A549 (cell line): ENCODE measurements at regions not wholly inside any gene's neighbourhood (a gene's known extent, or its start where the extent isn't known, plus 50 kb on each side); places are given as distances from the start of the nearest gene placed in this dataset.

Experiments
- ATAC-seq, 2 experiments: fragments of 200-7000 bp in 1 of 2; fragments of >200 bp in 1 of 2; cut with Nextera tagmentation in 1 of 2; cut with Tn5 transposase in 1 of 2; 3 replicates each; pipeline versions ENCODE4 v1.8.0 to v1.9.1; 2018 to 2020; ENCODE audit warnings: mild to moderate bottlenecking in 1 of 2, moderate library complexity in 1 of 2
- CTCF ChIA-PET: fragments of 300-600 bp; sonication (Branson Sonifier 250); formaldehyde crosslinking; extraction: SDS; loops from one replicate; lab custom pipeline; 2021; ENCODE audit warnings: antibody characterized with exemption, inconsistent platforms; lab: Yijun Ruan, JAX
- POLR2A ChIA-PET: fragments of 350-600 bp; formaldehyde crosslinking; extraction: SDS; loops from one replicate; lab custom pipeline; 2021; ENCODE audit warnings: antibody characterized with exemption, inconsistent platforms; lab: Yijun Ruan, JAX
- DNase-seq, 2 experiments: peaks; one replicate each; pipeline versions ENCODE4 v3.0.0 to v3.0.0-alpha.2; 2011 to 2016; ENCODE audit warnings: low read depth in 1 of 2, low spot score in 1 of 2
- FAIRE-seq: peaks from 2 replicates; lab custom pipeline; 2011; peaks lifted over from hg19 to GRCh38; lab: Jason Lieb, UNC
- H3K27ac ChIP-seq, 2 experiments: fragments of >200 bp; sonication (Bioruptor Twin); formaldehyde crosslinking; 3 replicates each; pipeline ENCODE4 v1.5.1; 2016 to 2017
- H3K4me1 ChIP-seq: fragments of >200 bp; sonication (Bioruptor Twin); formaldehyde crosslinking; 3 replicates; pipeline ENCODE4 v1.6.1; 2016
- H3K4me2 ChIP-seq: fragments of >200 bp; sonication (Bioruptor Twin); formaldehyde crosslinking; 3 replicates; pipeline ENCODE4 v1.6.1; 2016
- H3K4me3 ChIP-seq: fragments of >200 bp; sonication (Bioruptor Twin); formaldehyde crosslinking; 3 replicates; pipeline ENCODE4 v1.5.1; 2016
- H3K9me3 ChIP-seq: fragments of >200 bp; sonication (Bioruptor Twin); formaldehyde crosslinking; 3 replicates; pipeline ENCODE4 v1.6.1; 2016
- CBX2 ChIP-seq: fragments of 200-600 bp; sonication (generic); IDR thresholded peaks from 2 replicates; pipeline ENCODE4 v1.6.1; 2016; ENCODE audit warnings: low read depth, mild to moderate bottlenecking, borderline replicate concordance
- EHF ChIP-seq: fragments of 250-450 bp; sonication (Bioruptor Pico); IDR thresholded peaks from 2 replicates; pipeline ENCODE4 v1.5.0; 2020; ENCODE audit warnings: mild to moderate bottlenecking
- EHMT2 ChIP-seq: fragments of 200-600 bp; sonication (generic); IDR thresholded peaks from 2 replicates; pipeline ENCODE4 v1.6.1; 2016; ENCODE audit warnings: antibody characterized with exemption, low read depth, mild to moderate bottlenecking, moderate library complexity
- ESRRA ChIP-seq: fragments of 150-350 bp; IDR thresholded peaks from 2 replicates; pipeline ENCODE4 v1.6.1; 2014; ENCODE audit warnings: mild to moderate bottlenecking, low read length, borderline replicate concordance
- FOSB ChIP-seq: fragments of 250-450 bp; sonication (Bioruptor Pico); IDR thresholded peaks from 2 replicates; pipeline ENCODE4 v1.5.0; 2020; ENCODE audit warnings: mild to moderate bottlenecking, moderate library complexity
- GATA3 ChIP-seq: IDR thresholded peaks from 2 replicates; pipeline ENCODE4 v1.6.1; 2012; ENCODE audit warnings: borderline replicate concordance
- HDAC2 ChIP-seq: fragments of 200-600 bp; sonication (generic); IDR thresholded peaks from 2 replicates; pipeline ENCODE4 v1.6.1; 2016
- HOXA7 ChIP-seq: fragments of 250-450 bp; sonication (Bioruptor Pico); IDR thresholded peaks from 2 replicates; pipeline ENCODE4 v1.5.0; 2020; ENCODE audit warnings: mild to moderate bottlenecking, moderate library complexity
- KDM1A ChIP-seq: fragments of 200-600 bp; sonication (generic); IDR thresholded peaks from 2 replicates; pipeline ENCODE4 v1.6.1; 2016; ENCODE audit warnings: low read depth, mild to moderate bottlenecking
- KDM5A ChIP-seq: fragments of 200-600 bp; sonication (generic); IDR thresholded peaks from 2 replicates; pipeline ENCODE4 v1.6.1; 2016; ENCODE audit warnings: antibody characterized with exemption, mild to moderate bottlenecking
- NFE2L2 ChIP-seq: fragments of 150-350 bp; conservative IDR thresholded peaks from 2 replicates; pipeline ENCODE4 v1.6.1; 2014; ENCODE audit warnings: low read length
- NPAS2 ChIP-seq: fragments of 250-450 bp; sonication (Bioruptor Pico); IDR thresholded peaks from 2 replicates; pipeline ENCODE4 v1.8.0; 2022; ENCODE audit warnings: mild to moderate bottlenecking, moderate library complexity, borderline replicate concordance
- POLR2A ChIP-seq: IDR thresholded peaks from 2 replicates; pipeline ENCODE4 v1.6.1; 2012; ENCODE audit warnings: mild to moderate bottlenecking, low read length
- RAD21 ChIP-seq, 2 experiments: fragments of >200 bp in 1 of 2; sonication (Bioruptor Twin) in 1 of 2; formaldehyde crosslinking in 1 of 2; IDR thresholded peaks in 1 of 2; conservative IDR thresholded peaks in 1 of 2; 2 replicates in 1 of 2; 3 replicates in 1 of 2; pipeline ENCODE4 v1.6.1; 2012 to 2018; ENCODE audit warnings: inconsistent platforms in 1 of 2
- RNF2 ChIP-seq: fragments of 200-600 bp; sonication (generic); IDR thresholded peaks from 2 replicates; pipeline ENCODE4 v1.6.1; 2016; ENCODE audit warnings: low read depth, mild to moderate bottlenecking, antibody characterized with exemption, moderate library complexity, borderline replicate concordance
- SMC3 ChIP-seq: fragments of >200 bp; sonication (Bioruptor Twin); formaldehyde crosslinking; IDR thresholded peaks from 3 replicates; pipeline ENCODE4 v1.6.1; 2018; ENCODE audit warnings: inconsistent platforms
- ZC3H11A ChIP-seq: fragments of 450-650 bp; IDR thresholded peaks from 2 replicates; pipeline ENCODE4 v1.6.1; 2014; ENCODE audit warnings: antibody characterized with exemption, mild to moderate bottlenecking
- ZFP36 ChIP-seq: fragments of 450-650 bp; IDR thresholded peaks from 2 replicates; pipeline ENCODE4 v1.6.1; 2014; ENCODE audit warnings: borderline replicate concordance; ENCODE audit not compliant: partially characterized antibody
- ZNF302 ChIP-seq: fragments of 250-450 bp; sonication (Bioruptor Pico); IDR thresholded peaks from 2 replicates; pipeline ENCODE4 v1.9.0; 2021; ENCODE audit warnings: inconsistent platforms, mild to moderate bottlenecking, moderate library complexity
- WGBS: methylation state at CpG from one replicate; pipeline ENCODE4 v1.1.6; 2017; ENCODE audit errors: missing lambda C conversion rate; 5-methylcytosine and 5-hydroxymethylcytosine counted together
- TF ChIP-seq, protein P1 (sequence below): fragments of >200 bp; sonication (Bioruptor Twin); formaldehyde crosslinking; IDR thresholded peaks from 2 replicates; pipeline ENCODE4 v1.6.1; 2016
- TF ChIP-seq, protein P2 (sequence below): IDR thresholded peaks from 2 replicates; pipeline ENCODE4 v1.6.1; 2012; ENCODE audit warnings: low read depth, borderline replicate concordance
- TF ChIP-seq, protein P3 (sequence below): fragments of >200 bp; sonication (Bioruptor Twin); formaldehyde crosslinking; IDR thresholded peaks from 3 replicates; pipeline ENCODE4 v1.6.1; 2016
- TF ChIP-seq, protein P4 (sequence below): fragments of >200 bp; sonication (Bioruptor Twin); formaldehyde crosslinking; IDR thresholded peaks from 3 replicates; pipeline ENCODE4 v1.5.1; 2016

DNA sequence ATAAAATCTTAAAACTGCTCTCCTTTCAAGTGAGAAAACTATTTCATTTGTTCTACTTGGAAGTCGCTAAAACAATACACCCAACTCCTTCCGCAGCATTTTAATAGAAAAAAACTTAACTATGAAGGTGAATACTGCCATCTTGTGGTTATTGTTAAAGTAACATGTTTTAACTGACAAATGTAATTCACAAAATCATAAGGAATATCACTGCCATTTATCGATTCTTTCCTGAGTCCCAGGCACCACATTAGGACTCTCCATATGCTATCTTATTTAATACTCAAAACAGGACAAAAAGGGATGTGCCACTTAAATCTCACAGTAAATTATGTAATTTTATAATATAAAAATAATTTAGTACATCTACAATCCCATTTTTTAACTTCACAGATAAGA is 130.5 kb upstream of the ITGA1 start:
- WGBS: 2% methylated on average over 3 of the region's 3 CpGs
- Histone ChIP-seq H3K27ac (no peak overlapping the region), H3K4me1 (no peaks in the 10 kb centered on the region), H3K4me2 (peak overlapping the region; percentile 42; the same call in 1 of the 3 replicates), H3K9me3 (no peaks in the 10 kb centered on the region), H3K4me3 (no peak overlapping the region)
- ChIA-PET CTCF (interaction anchor here (0.9 to 2.7 kb wide), 6 partner anchors 26 to 1699 kb away, joined by 3 to 22 read pairs (median 7); no protein-coding TSS in a partner anchor), POLR2A (no interaction called here)
- TF ChIP-seq SMC3 (peak; percentile 38), NFE2L2 (no peak), ZFP36 (no peak), RAD21 (conservative IDR thresholded peaks at IDR 0.05 in 1 of 2, IDR thresholded peaks at IDR 0.05 in 1 of 2) (peak; percentile 60 to 69), ZC3H11A (no peak), NPAS2 (CRISPR knock-in tag) (no peak), RNF2 (no peak), ZNF302 (CRISPR knock-in tag) (no peak)
- TF ChIP-seq, protein P1, sequence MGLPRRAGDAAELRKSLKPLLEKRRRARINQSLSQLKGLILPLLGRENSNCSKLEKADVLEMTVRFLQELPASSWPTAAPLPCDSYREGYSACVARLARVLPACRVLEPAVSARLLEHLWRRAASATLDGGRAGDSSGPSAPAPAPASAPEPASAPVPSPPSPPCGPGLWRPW: no peak
- TF ChIP-seq, protein P2, sequence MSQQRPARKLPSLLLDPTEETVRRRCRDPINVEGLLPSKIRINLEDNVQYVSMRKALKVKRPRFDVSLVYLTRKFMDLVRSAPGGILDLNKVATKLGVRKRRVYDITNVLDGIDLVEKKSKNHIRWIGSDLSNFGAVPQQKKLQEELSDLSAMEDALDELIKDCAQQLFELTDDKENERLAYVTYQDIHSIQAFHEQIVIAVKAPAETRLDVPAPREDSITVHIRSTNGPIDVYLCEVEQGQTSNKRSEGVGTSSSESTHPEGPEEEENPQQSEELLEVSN: no peak
- TF ChIP-seq, protein P3, sequence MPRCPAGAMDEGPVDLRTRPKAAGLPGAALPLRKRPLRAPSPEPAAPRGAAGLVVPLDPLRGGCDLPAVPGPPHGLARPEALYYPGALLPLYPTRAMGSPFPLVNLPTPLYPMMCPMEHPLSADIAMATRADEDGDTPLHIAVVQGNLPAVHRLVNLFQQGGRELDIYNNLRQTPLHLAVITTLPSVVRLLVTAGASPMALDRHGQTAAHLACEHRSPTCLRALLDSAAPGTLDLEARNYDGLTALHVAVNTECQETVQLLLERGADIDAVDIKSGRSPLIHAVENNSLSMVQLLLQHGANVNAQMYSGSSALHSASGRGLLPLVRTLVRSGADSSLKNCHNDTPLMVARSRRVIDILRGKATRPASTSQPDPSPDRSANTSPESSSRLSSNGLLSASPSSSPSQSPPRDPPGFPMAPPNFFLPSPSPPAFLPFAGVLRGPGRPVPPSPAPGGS: no peak
- TF ChIP-seq, protein P4, sequence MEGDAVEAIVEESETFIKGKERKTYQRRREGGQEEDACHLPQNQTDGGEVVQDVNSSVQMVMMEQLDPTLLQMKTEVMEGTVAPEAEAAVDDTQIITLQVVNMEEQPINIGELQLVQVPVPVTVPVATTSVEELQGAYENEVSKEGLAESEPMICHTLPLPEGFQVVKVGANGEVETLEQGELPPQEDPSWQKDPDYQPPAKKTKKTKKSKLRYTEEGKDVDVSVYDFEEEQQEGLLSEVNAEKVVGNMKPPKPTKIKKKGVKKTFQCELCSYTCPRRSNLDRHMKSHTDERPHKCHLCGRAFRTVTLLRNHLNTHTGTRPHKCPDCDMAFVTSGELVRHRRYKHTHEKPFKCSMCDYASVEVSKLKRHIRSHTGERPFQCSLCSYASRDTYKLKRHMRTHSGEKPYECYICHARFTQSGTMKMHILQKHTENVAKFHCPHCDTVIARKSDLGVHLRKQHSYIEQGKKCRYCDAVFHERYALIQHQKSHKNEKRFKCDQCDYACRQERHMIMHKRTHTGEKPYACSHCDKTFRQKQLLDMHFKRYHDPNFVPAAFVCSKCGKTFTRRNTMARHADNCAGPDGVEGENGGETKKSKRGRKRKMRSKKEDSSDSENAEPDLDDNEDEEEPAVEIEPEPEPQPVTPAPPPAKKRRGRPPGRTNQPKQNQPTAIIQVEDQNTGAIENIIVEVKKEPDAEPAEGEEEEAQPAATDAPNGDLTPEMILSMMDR: peak; percentile 60
- DNase-seq (peak; percentile 8 to 48), ATAC-seq (no peak), FAIRE-seq (peak; percentile 94)

DNA sequence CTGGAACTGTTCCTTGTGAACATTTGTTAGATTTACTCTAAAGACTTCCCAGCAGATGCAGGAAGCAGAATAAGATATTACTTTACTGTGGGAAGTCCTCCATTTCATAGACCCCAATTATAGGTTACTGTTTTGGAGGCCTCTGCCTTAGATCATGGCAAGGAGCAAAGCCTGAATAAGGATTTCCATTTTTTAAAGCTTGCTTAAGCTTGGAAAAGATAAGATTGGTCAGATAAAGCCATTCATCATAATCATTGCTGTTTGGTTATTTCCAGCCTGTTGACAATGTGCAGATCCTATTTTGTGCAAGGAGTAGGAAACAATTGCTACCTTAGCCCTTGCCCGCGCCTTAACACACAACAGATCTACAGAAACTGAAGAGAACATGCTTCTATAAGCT is 129.5 kb upstream of the ITGA1 start:
- DNase-seq (no peak), ATAC-seq (no peak), FAIRE-seq (no peak)
- Histone ChIP-seq H3K27ac (no peak overlapping the region), H3K4me1 (no peaks in the 10 kb centered on the region), H3K4me3 (no peak overlapping the region), H3K4me2 (no peak overlapping the region), H3K9me3 (no peaks in the 10 kb centered on the region)
- TF ChIP-seq HOXA7 (CRISPR knock-in tag): no peak
- TF ChIP-seq POLR2A: no peak
- TF ChIP-seq CBX2: no peak
- no peak for TF ChIP-seq GATA3
- TF ChIP-seq ESRRA: no peak
- no peak for TF ChIP-seq SMC3
- TF ChIP-seq EHMT2: no peak
- no peak for TF ChIP-seq KDM5A
- TF ChIP-seq ZFP36: no peak
- no peak for TF ChIP-seq KDM1A
- no peak for TF ChIP-seq FOSB (CRISPR knock-in tag)
- no peak for TF ChIP-seq EHF
- TF ChIP-seq HDAC2: no peak
- ChIA-PET POLR2A (no interaction called here), CTCF (interaction anchor here (0.7 to 2.7 kb wide), 5 partner anchors 10 to 1700 kb away, joined by 3 to 22 read pairs (median 5); no protein-coding TSS in a partner anchor)
- 75% methylated on average over 2 of the region's 2 CpGs for WGBS
